NOMO-1 treated with dmso at 0.1 percent for 144 hours (cell line): ENCODE measurements at regions not wholly inside any gene's neighbourhood (a gene's known extent, or its start where the extent isn't known, plus 50 kb on each side); places are given as distances from the start of the nearest gene placed in this dataset.
"Not testable (repeated sequence)": the region's sequence is repeated elsewhere in the genome, so short reads cannot be mapped to it uniquely, and the experiment has no call there.

Experiments
- DNase-seq: peaks from one replicate; lab custom pipeline; 2025; ENCODE audit not compliant: unreplicated experiment; lab: John Stamatoyannopoulos, UW

GRCh38 chr12:68539615-68539952 is 71.1 kb upstream of the RAP1B start:
- DNase-seq: no peak

DNA sequence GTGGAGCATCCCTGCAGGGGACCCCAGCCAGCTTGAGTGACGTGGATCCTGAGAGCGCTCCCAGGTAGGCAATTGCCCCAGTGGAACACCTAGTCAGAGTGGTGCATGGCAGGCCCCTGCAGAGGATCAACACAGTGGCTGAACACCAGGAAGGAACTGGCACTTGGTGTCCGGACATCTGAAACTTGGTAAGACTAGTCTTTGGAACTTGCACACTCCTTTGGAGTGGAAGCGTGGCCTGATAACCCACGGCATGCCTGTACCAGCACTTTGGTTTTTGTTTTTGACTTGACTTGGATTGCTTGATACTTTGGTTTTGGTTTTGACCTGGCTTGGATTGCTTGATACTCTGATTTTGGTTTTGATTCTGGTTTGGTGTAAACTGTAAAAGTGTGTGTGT is 69.9 kb upstream of the RAP1B start:
- not testable (repeated sequence) for DNase-seq

DNA sequence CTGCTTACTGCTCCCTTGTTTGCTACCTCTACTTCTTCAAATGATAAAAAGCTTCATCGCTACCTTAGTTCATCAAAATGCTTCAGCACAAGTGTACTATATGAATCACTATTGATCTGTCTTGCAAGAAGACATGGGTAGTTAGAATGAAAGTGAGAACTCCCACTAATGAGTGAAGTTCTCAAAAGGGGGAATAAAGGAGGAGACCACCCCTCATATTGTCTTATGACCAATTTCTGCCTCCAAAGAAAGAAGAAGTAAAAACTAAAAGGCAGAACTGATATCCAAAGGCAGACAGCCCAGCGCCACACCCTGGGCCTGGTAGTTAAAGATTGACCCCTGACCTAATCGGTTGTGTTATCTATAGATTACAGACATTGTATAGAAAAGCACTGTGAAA is 63.4 kb upstream of the RAP1B start:
- DNase-seq: not testable (repeated sequence)

DNA sequence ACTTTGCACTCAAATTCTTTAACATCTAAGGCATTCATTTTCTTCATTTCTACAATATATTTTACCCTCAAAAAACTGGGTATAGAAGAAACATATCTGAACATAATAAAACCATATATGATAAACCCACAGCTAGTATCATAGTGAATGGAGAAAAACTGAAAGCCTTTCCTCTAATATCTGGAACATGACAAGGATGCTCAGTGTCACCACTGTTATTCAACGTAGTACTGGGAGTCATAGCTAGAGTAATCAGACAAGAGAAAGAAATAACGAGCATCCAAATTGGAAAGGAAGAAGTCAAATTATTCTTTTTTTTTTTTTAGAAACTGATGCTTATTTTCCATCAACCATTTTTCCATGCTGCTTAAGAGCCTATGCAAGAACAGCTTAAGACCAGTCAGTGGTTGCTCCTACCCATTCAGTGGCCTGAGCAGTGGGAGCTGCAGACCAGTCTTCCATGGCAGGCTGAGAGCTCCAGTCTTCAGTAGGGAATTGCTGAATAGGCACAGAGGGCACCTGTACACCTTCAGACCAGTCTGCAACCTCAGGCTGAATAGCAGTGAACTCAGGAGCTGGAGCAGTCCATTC is 58.0 kb upstream of the RAP1B start:
- DNase-seq: not testable (repeated sequence)

DNA sequence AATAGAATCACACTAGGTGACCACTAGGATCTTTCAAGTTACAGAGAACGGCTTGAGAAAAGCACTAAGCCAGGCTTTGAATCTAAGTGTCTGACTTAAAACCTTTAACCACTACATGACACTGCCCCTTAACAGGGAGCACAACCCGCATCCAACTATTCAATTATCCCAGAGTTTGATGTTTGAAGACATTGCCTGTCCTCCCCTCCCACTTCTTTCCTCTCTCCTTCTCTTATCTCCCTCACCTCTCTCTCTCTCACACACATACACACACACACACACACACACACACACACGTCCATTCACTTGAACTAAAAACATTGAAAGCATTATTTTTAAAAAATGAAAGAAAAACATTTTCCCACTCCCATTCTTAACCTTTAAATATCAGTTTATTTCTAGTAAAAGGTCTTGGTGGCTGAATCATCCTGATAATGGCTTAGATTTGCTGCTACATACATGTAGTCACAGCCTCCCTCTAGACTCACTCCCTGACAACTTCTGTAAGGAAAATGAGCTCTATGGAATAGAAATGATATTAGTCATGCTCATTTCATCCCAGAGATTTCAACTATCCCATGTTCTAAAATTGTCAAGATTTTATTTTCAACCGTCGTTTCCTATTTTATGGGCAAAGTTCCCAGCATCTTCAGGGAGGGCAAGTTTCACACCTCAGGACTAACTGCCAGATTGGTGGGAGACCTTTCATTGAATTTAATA is 53.5 kb upstream of the RAP1B start:
- DNase-seq: no peak

DNA sequence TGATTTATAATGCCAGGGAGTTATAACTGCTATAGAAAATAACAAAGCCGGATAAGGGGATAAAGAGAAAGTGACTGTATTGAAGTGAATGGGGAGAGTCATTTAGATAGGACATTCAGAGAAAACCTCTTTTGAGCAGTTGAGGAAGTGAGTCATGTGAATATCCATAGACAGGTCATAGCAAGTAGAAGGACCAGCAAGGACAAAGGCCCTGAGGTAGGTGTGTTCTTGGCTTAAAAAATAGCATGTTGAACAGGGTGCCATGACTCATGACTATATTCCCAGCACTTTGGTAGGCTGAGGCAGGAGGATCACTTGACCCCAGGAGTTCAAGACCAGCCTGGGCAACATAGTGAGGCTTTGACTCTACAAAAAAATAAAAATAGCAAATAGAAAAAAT is 51.5 kb upstream of the RAP1B start:
- no peak for DNase-seq

DNA sequence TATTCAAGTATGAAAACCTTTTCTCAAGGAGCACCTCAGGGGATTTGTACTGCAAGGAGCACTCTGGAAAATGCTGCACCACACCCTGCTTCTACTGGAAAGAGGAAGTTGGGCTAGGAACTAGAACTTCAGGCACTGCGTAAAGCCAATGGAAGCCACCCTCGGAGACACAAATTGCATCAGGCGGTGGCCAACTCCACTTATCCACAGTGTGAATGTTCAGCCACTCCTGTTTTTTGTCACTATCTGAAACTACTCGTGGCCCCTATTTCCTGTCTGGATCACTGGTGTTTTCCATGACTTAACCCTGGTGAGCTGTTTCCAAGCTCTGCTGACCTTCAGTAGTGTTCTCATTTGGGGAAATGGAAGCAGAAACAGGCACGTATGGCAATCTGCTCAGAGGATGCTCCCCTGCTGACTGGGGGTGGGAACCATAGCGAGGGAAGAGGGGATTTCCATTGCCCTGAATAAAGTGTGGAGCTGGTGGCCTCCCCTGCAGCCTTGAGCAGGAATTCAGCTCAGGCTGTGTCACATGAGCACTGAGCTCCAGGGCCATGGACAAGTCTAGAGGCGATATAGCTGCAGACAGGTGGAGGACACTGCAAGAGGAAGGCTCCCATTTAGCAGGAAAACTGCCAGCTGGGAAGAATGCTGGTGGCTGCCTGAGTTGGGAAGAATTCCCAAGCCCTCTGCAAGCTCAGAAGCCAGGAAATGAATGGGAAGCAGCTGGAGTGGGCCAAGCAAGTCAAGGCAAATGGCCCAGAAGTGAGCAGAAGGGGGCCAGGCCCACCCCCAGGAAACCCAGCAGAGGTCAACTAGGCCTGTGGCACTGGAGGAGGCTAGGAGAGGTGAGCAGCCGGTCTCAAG is 50.5 kb upstream of the RAP1B start:
- DNase-seq: peak; percentile 46

- no peak for DNase-seq
Measured at GRCh38 chr12:68560851-68561422, 49.8 kb upstream of the RAP1B start.
